ENCODE measurements at regions not wholly inside any gene's neighbourhood (a gene's known extent, or its start where the extent isn't known, plus 50 kb on each side); places are given as distances from the start of the nearest gene placed in this dataset.

DNA sequence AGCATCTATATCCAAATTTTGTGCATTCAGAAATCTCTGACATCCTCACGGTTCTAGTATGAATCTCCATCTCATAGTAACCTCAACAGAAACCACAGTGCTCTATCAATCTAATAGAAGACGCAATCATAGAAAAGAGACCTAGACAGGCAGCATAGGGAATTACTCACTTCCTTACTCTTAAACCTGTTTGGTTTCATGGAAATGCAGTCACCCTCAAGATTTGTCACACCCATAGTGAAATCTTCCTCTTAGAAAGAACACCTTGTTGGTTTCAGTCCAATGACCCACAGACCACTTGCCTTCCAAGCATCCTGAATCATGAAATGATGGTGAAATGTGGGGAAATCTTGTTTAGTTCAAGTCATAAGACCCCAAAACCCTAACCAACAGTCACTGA lies 166.1 kb upstream of the PRDM1 start:
- TF ChIP-seq, protein P1, sequence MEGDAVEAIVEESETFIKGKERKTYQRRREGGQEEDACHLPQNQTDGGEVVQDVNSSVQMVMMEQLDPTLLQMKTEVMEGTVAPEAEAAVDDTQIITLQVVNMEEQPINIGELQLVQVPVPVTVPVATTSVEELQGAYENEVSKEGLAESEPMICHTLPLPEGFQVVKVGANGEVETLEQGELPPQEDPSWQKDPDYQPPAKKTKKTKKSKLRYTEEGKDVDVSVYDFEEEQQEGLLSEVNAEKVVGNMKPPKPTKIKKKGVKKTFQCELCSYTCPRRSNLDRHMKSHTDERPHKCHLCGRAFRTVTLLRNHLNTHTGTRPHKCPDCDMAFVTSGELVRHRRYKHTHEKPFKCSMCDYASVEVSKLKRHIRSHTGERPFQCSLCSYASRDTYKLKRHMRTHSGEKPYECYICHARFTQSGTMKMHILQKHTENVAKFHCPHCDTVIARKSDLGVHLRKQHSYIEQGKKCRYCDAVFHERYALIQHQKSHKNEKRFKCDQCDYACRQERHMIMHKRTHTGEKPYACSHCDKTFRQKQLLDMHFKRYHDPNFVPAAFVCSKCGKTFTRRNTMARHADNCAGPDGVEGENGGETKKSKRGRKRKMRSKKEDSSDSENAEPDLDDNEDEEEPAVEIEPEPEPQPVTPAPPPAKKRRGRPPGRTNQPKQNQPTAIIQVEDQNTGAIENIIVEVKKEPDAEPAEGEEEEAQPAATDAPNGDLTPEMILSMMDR (IDR thresholded peaks at IDR 0.05) = no peak
- TF ChIP-seq EZH2phosphoT487 (IDR thresholded peaks at IDR 0.05) = no peak

All from neural progenitor cell (in vitro differentiated cells).